ENCODE measurements at regions not wholly inside any gene's neighbourhood (a gene's known extent, or its start where the extent isn't known, plus 50 kb on each side); places are given as distances from the start of the nearest gene placed in this dataset.
"Not testable (repeated sequence)": the region's sequence is repeated elsewhere in the genome, so short reads cannot be mapped to it uniquely, and the experiment has no call there.

GRCh38 chr7:10475940-10476641, 497.6 kb upstream of the PHF14 start:
- intact Hi-C loops (cut with DNase I): no loop called here
- no peak for DNase-seq

GRCh38 chr7:10476642-10477041, 497.0 kb upstream of the PHF14 start:
- peak in 1 of 10 donors; percentile 70 for DNase-seq
- intact Hi-C loops (cut with DNase I): no loop called here

DNA sequence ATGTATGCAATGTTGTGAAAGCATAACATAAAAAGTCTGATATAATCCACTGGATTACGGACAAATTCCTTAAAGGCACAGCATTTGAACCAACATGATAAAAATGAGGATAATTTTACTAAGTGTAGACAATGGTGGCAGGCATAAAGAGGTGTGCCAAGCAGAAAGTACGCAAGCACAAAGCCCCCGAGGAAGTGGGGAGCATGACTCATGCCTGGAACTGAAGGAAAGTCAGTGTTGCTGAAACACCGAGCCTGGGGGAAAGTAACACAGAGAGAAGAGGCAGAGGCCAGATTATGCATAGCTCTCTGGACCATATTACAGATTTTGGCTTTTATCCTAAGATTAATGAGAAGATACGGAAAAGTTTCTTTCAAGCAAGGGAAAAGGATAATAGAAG, 490.0 kb upstream of the PHF14 start:
- DNase-seq: no peak
- intact Hi-C loops (cut with DNase I): no loop called here

- intact Hi-C loops (cut with DNase I): no loop called here
- no peak for DNase-seq
These were observed 488.9 kb upstream of the PHF14 start for GRCh38 chr7:10484767-10485166.

- intact Hi-C loops (cut with DNase I): not testable (repeated sequence)
These were observed 472.3 kb upstream of the PHF14 start for GRCh38 chr7:10501206-10501884.

DNA sequence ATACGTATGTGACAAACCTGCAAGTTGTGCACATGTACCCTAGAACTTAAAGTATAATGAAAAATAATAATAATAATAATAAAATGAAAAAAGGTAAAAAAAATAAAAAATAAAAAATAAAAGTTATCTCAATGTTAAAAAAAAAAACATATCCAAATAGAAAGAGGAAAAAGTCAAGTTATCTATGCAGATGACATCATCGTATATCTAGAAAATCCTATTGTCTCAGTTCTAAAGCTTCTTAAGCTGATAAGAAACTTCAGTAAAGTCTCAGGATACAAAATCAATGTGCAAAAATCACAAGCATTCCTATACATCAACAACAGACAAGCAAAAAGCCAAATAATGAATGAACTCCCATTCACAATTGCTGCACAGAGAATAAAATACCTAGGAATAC, 466.6 kb upstream of the PHF14 start:
- DNase-seq: no peak
- intact Hi-C loops (cut with DNase I): no loop called here

More at GRCh38 chr7:10501206-10501884, 472.3 kb upstream of the PHF14 start:
- DNase-seq: peak in 1 of 10 donors; percentile 62

- intact Hi-C loops (cut with DNase I): no loop called here
- no peak for DNase-seq
These were observed 452.4 kb upstream of the PHF14 start for GRCh38 chr7:10521306-10521705.

DNA sequence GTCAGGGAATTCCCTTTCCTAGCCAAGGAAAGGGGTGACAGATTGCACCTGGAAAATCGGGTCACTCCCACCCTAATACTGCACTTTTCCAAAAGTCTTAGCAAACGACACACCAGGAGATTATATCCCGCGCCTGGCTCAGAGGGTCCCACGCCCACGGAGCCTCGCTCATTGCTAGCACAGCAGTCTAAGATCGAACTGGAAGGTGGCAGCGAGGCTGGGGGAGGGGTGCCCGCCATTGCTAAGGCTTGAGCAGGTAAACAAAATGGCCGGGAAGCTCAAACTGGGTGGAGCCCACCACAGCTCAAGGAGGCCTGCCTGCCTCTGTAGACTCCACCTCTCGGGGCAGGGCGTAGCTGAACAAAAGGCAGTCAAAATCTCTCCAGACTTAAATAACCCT, 440.2 kb upstream of the PHF14 start:
- intact Hi-C loops (cut with DNase I): not testable (repeated sequence)
- peak in 1 of 10 donors; percentile 69 for DNase-seq

GRCh38 chr7:10536561-10536960, 437.1 kb upstream of the PHF14 start:
- no peak for DNase-seq
- intact Hi-C loops (cut with DNase I): no loop called here

DNA sequence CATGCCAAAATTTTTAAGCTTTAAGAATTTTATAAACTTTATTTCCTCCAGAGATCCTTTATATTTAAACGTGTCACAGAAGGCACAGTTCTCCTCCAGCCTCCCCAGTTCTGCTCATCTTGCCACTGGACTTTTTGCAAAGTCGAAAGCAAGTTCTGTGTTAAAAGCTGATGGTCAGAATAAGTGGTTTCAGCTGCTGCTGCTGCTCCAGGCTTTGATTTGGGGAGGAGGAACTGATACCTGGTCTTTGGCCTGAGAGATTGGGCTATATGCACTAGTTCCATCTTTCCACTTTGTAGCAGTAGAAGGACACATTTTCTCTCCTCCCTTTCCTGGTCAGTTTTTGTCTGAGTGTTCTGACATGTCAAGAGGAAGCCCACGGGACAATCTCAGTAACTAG, 435.9 kb upstream of the PHF14 start:
- intact Hi-C loops (cut with DNase I): no loop called here
- DNase-seq: no peak

DNA sequence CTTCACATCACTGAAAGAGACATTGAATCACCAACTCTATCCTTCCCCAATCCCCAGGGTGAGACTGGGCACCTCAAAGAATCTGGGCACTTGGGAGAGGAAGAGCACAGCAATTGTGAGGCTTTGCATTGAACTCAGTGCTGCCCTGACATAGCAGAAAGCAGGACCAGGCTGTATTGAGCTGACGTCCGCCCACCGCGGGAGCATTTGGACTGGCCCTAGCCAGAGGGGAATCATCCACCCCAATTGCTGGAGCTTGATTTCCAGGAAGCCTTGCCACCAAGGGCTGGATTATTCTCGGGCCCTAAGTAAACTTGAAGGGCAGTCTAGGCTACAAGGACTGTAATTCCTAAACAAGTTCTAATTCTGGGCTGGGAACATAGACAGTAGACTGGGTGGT, 416.3 kb upstream of the PHF14 start:
- intact Hi-C loops (cut with DNase I): no loop called here
- DNase-seq: peak in 1 of 10 donors; percentile 68

DNA sequence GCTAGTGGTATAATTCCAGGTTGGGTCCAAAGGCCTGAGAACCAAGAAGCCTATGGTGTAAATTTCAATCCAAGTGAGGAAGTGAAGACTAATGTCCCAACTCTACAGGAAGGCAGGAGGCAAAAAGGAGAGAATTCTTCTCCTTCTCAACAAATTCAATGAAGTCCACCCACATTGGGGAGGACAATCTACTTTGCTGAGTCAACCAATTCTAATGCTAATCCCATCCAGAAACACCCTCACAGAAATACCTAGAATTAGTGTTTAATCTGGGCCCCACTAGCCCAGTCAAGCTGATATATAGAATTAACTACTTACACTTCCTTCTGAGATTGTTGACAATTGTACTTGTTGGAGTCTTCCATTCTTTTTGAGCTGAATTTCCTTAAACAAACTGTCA, 413.2 kb upstream of the PHF14 start:
- no peak for DNase-seq
- intact Hi-C loops (cut with DNase I): no loop called here

DNA sequence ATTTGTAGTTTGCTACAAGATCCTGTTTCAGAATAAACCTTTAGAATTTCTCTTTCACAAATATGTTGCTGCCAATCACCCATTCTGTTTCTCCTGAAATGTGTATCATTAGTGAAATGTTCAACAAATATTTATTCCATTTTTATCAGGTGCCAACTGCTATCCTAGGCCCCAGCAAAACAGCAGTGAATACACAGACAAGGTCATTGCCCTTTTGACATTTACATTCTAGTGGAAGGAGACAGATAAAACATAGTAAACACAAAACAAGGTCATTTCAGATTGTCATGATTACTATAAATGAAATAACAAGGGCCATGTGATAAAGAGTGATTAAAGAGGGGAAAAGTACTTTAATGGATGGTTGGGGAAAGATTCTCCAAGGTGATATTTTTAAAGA, 404.8 kb upstream of the PHF14 start:
- intact Hi-C loops (cut with DNase I): no loop called here
- no peak for DNase-seq

DNA sequence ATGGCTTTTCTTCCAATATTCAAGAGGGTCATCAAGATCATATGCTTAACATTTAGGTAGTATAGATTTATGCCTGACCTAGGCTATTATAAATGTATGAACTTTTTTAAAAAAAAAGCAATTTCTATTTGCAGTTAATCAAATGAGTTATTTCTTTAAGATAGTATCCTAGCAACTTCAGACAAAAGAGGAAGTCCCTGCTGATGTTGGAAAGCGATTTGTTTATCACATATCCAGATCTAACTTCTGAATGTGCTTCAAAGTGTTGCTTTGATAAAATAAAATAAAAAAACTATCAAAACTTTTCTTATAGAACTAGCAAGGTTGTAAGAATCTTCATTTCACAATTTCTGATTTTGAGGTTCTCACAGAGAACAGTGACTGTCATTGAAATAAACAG, 401.9 kb upstream of the PHF14 start:
- intact Hi-C loops (cut with DNase I): no loop called here
- DNase-seq: no peak

DNA sequence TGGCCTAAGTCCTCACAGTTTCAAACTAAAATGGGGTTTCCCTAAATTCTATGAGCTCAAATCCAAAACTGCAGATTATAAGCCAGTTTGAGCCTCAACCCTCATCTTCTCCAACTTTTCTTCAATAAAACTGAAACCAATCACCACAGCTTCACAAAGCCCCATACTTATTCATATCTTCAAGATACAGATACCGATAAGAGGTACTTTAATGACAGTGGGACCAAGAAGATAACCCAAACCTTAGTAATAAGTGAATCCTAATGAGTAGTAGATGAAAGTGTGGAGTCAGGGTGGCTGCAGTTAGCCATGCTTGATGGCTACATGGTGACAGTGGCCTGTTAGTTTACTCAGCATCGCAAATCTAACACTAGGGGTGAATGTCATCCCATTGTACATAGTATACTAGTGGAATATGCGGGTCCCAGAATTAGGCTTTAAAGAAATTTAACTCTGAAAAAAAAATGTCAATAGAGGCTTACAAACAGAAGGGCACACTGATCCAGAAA, 395.8 kb upstream of the PHF14 start:
- DNase-seq: no peak
- intact Hi-C loops (cut with DNase I): no loop called here

DNA sequence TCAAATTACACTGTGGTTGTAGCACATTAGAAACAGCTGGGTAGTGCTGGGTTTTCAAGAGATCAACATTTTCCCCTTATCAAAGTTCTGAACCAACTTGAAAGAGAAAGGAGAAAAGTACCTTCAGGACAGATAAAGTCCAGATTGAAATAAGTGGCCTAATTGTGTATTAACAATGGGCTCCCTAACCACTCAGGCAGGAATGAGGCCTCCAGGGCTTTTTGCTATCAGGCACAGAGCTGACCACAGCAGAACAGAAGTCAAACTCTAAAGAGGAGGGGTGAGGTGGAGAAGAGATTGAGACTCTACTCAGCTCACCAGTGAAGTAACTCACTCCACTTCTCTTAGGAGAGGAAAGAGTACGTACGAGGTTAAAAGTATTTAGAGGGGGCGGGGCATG, 394.1 kb upstream of the PHF14 start:
- intact Hi-C loops (cut with DNase I): no loop called here
- no peak for DNase-seq

DNA sequence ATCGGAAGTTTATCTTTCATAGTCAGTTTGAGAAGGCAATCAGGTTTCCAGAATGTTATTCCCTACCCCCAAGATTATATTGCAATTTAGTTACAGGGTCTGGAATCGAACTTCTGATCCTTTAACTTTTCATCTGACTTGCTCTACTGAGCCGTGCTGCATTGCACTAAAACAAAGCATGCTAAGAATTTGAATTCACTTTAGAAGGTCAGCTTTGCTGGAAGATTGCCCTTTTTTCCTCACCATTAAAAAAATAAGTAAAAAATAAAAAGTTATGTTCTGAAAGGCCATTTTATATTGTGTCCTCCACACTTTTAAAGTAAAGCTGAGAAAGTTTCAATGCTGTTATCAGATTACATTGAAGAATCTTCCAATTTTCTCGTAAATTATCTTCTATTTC, 388.8 kb upstream of the PHF14 start:
- intact Hi-C loops (cut with DNase I): no loop called here
- DNase-seq: no peak

GRCh38 chr7:10588084-10588483, 385.6 kb upstream of the PHF14 start:
- intact Hi-C loops (cut with DNase I): no loop called here
- DNase-seq: no peak

GRCh38 chr7:10592604-10593003, 381.1 kb upstream of the PHF14 start:
- DNase-seq: no peak
- intact Hi-C loops (cut with DNase I): no loop called here

GRCh38 chr7:10593080-10593479, 380.6 kb upstream of the PHF14 start:
- no peak for DNase-seq
- intact Hi-C loops (cut with DNase I): no loop called here

- no peak for DNase-seq
- intact Hi-C loops (cut with DNase I): no loop called here
These were observed 376.8 kb upstream of the PHF14 start for GRCh38 chr7:10596827-10597226.

- no peak for DNase-seq
- intact Hi-C loops (cut with DNase I): no loop called here
These were observed 369.5 kb upstream of the PHF14 start for GRCh38 chr7:10604128-10604527.
